ENCODE measurements at regions not wholly inside any gene's neighbourhood (a gene's known extent, or its start where the extent isn't known, plus 50 kb on each side); places are given as distances from the start of the nearest gene placed in this dataset.

DNA sequence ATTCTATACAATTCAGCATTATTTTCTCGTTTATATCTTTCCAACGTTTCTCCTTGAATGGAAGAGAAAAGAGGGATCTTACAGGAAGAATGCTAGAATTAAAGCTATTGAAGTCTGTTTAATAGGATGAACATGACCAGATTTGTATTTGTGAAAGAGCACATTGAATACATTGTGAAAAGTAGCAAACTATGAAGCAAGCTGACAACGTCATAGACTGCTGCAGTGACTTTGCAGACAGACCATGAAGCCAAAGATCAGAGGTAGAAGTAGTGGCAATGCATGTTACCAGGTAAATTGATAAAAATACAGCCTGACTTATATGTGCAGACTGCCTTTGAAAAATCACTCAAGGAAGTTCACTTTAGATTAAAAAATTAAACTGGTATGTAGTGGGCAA lies 146.1 kb downstream of the RASSF9 start:
- TF ChIP-seq, protein P1, sequence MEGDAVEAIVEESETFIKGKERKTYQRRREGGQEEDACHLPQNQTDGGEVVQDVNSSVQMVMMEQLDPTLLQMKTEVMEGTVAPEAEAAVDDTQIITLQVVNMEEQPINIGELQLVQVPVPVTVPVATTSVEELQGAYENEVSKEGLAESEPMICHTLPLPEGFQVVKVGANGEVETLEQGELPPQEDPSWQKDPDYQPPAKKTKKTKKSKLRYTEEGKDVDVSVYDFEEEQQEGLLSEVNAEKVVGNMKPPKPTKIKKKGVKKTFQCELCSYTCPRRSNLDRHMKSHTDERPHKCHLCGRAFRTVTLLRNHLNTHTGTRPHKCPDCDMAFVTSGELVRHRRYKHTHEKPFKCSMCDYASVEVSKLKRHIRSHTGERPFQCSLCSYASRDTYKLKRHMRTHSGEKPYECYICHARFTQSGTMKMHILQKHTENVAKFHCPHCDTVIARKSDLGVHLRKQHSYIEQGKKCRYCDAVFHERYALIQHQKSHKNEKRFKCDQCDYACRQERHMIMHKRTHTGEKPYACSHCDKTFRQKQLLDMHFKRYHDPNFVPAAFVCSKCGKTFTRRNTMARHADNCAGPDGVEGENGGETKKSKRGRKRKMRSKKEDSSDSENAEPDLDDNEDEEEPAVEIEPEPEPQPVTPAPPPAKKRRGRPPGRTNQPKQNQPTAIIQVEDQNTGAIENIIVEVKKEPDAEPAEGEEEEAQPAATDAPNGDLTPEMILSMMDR (IDR thresholded peaks at IDR 0.05) = no peak
- no peak for TF ChIP-seq EZH2 (IDR thresholded peaks at IDR 0.05)

All from neural progenitor cell (in vitro differentiated cells).